GM12872 (cell line): ENCODE measurements at regions not wholly inside any gene's neighbourhood (a gene's known extent, or its start where the extent isn't known, plus 50 kb on each side); places are given as distances from the start of the nearest gene placed in this dataset.

Experiments
- TF ChIP-seq, protein P1 (sequence below): IDR thresholded peaks from 3 replicates; pipeline ENCODE4 v1.5.1; 2011; ENCODE audit warnings: low read depth, mild to moderate bottlenecking, low read length, moderate library complexity; ENCODE audit not compliant: insufficient read depth

GRCh38 chr13:85590231-85590931 is 208.8 kb downstream of the SLITRK6 start:
- TF ChIP-seq, protein P1, sequence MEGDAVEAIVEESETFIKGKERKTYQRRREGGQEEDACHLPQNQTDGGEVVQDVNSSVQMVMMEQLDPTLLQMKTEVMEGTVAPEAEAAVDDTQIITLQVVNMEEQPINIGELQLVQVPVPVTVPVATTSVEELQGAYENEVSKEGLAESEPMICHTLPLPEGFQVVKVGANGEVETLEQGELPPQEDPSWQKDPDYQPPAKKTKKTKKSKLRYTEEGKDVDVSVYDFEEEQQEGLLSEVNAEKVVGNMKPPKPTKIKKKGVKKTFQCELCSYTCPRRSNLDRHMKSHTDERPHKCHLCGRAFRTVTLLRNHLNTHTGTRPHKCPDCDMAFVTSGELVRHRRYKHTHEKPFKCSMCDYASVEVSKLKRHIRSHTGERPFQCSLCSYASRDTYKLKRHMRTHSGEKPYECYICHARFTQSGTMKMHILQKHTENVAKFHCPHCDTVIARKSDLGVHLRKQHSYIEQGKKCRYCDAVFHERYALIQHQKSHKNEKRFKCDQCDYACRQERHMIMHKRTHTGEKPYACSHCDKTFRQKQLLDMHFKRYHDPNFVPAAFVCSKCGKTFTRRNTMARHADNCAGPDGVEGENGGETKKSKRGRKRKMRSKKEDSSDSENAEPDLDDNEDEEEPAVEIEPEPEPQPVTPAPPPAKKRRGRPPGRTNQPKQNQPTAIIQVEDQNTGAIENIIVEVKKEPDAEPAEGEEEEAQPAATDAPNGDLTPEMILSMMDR: no peak

DNA sequence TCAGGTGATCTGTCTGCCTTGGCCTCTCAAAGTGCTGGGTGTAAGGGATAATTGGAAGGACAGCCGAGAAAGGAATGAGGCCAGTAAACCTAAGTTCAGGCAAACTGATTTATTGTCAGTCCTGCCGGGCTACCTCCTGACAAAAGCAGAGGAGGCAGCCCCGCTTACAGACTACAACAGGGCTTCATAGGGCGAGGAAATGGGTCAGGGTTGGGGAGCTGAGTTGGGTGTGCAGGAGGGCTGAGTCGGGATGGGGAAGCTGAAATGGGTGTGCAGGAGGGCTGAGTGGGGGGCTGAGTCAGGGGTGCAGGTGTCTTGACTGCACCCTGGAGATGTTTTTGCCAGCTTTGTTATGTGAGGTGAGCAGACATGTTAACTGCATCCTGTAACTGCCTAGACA is 210.2 kb downstream of the SLITRK6 start:
- TF ChIP-seq, protein P1: no peak

DNA sequence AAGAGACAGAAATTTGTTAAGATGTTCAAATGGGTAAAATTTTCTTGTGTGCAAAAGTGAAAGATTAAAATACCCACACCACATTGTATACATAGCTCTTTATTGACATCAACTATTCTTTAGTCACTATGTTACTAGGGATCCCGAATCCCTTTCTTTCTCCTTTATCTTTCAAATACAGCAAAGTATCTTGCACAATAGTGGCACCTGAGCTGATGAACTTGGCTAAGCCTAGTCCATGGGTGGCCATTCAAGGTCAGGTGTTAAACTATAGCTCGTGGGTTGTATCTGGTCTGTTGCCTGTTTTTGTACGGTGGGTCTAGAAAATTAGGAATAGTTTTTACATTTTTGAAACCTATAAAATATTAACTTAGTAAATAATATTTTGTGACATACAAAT is 210.9 kb downstream of the SLITRK6 start:
- TF ChIP-seq, protein P1: no peak

DNA sequence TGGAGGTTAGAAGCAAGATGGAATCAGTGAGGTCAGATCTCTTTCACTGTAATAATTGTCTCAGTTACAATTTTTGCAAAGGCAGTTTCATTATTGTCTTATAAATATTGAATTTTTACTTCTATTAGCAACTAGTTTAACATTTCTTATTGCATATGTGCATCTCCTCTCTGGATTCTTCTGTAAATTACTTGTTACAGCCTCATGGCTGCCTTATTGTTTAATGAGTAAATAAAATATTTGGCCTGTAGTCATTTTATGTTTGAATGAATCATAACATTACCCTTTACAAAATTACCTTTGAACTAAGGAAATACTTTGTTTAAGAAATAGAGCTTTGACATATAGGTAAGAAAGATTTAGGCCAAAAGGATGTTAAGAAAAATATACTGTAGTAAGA is 212.4 kb downstream of the SLITRK6 start:
- TF ChIP-seq, protein P1: no peak

GRCh38 chr13:85586422-85586831 is 212.8 kb downstream of the SLITRK6 start:
- TF ChIP-seq, protein P1: no peak

- TF ChIP-seq, protein P1: no peak
Measured at GRCh38 chr13:85582890-85583289, 216.3 kb downstream of the SLITRK6 start.

DNA sequence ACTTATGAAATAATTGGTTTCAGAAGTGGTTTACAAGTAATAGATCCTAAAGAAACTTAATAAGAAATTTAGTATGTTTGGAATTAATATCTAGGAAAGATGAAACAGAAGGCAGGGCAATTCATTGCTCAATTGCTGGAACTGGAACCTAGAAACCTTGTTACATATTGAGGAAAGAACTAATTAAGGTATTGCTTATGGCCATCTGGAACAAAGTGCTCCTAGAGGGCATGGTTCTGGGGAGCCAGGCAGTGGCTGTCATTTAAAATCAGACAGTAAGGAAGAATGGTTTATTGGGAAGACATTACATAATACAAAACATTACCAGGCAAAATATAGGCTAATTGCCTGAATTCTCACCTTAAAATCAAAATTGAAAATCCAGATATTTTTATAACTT is 224.1 kb downstream of the SLITRK6 start:
- TF ChIP-seq, protein P1: no peak
